ENCODE measurements at regions not wholly inside any gene's neighbourhood (a gene's known extent, or its start where the extent isn't known, plus 50 kb on each side); places are given as distances from the start of the nearest gene placed in this dataset.

- DNase-seq = no peak
Measured at GRCh38 chr6:165900970-165901369, 237.9 kb upstream of the PDE10A start.

GRCh38 chr6:165899611-165900010, 236.6 kb upstream of the PDE10A start:
- no peak for DNase-seq

- no peak for DNase-seq
Measured at GRCh38 chr6:165895421-165896165, 232.6 kb upstream of the PDE10A start.

- DNase-seq = no peak
Measured at GRCh38 chr6:165894171-165894825, 231.3 kb upstream of the PDE10A start.

GRCh38 chr6:165893431-165893830, 230.4 kb upstream of the PDE10A start:
- no peak for DNase-seq

GRCh38 chr6:165891320-165891719, 228.3 kb upstream of the PDE10A start:
- no peak for DNase-seq

- no peak for DNase-seq
Measured at GRCh38 chr6:165890404-165890735, 227.3 kb upstream of the PDE10A start.

- peak; percentile 45 for DNase-seq
Measured at GRCh38 chr6:165889636-165890403, 226.8 kb upstream of the PDE10A start.

GRCh38 chr6:165886169-165886568, 223.1 kb upstream of the PDE10A start:
- no peak for DNase-seq

GRCh38 chr6:165884813-165885765, 222.0 kb upstream of the PDE10A start:
- DNase-seq = peak; percentile 68

GRCh38 chr6:165883851-165884640, 221.0 kb upstream of the PDE10A start:
- DNase-seq = no peak

GRCh38 chr6:165881806-165882205, 218.8 kb upstream of the PDE10A start:
- no peak for DNase-seq

- no peak for DNase-seq
Measured at GRCh38 chr6:165880686-165881085, 217.6 kb upstream of the PDE10A start.

- no peak for DNase-seq
Measured at GRCh38 chr6:165877773-165878172, 214.7 kb upstream of the PDE10A start.

GRCh38 chr6:165877192-165877591, 214.2 kb upstream of the PDE10A start:
- DNase-seq = no peak

GRCh38 chr6:165876588-165876987, 213.5 kb upstream of the PDE10A start:
- DNase-seq = no peak

GRCh38 chr6:165875946-165876345, 212.9 kb upstream of the PDE10A start:
- DNase-seq = no peak

GRCh38 chr6:165873976-165874375, 210.9 kb upstream of the PDE10A start:
- no peak for DNase-seq

- no peak for DNase-seq
Measured at GRCh38 chr6:165872811-165873210, 209.8 kb upstream of the PDE10A start.

GRCh38 chr6:165872311-165872710, 209.3 kb upstream of the PDE10A start:
- no peak for DNase-seq

- no peak for DNase-seq
Measured at GRCh38 chr6:165871571-165871970, 208.5 kb upstream of the PDE10A start.

- DNase-seq = no peak
Measured at GRCh38 chr6:165869526-165869925, 206.5 kb upstream of the PDE10A start.
